OCI-LY3 (cell line): ENCODE measurements at regions not wholly inside any gene's neighbourhood (a gene's known extent, or its start where the extent isn't known, plus 50 kb on each side); places are given as distances from the start of the nearest gene placed in this dataset.

ENCODE experiments used
- EZH2phosphoT487 ChIP-seq: fragments of 200-600 bp; shearing (Covaris generic); IDR thresholded peaks from 2 replicates; pipeline ENCODE4 v1.6.1; 2018; ENCODE audit warnings: antibody characterized with exemption, mixed run types, low read depth
- TF ChIP-seq, protein P1 (sequence below): fragments of 200-600, 300-600 bp; sonication (generic); IDR thresholded peaks from 2 replicates; pipeline ENCODE4 v1.5.1; 2014; ENCODE audit warnings: antibody characterized with exemption, low read length, low read depth

DNA sequence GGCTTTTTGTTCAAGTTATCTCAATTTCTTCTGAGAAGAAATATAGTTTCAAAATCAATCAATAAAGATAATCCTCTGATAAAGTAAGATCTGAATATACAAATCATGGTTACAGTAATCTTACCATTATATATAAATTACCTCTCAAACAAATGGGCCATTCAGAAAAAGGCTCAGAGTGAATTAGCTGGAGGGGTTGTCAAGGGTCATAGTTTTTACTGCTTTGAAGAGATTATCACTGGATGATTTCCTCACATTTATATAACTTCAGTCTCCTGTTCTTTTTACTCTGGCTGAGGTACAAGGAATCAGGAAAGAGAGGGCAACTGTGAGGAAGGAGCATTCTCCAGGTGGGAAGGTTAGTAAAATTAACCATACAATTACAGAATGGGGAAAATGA is 148.6 kb upstream of the ELL2 start:
- TF ChIP-seq, protein P1, sequence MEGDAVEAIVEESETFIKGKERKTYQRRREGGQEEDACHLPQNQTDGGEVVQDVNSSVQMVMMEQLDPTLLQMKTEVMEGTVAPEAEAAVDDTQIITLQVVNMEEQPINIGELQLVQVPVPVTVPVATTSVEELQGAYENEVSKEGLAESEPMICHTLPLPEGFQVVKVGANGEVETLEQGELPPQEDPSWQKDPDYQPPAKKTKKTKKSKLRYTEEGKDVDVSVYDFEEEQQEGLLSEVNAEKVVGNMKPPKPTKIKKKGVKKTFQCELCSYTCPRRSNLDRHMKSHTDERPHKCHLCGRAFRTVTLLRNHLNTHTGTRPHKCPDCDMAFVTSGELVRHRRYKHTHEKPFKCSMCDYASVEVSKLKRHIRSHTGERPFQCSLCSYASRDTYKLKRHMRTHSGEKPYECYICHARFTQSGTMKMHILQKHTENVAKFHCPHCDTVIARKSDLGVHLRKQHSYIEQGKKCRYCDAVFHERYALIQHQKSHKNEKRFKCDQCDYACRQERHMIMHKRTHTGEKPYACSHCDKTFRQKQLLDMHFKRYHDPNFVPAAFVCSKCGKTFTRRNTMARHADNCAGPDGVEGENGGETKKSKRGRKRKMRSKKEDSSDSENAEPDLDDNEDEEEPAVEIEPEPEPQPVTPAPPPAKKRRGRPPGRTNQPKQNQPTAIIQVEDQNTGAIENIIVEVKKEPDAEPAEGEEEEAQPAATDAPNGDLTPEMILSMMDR, result no peak
- no peak for TF ChIP-seq EZH2phosphoT487
